ENCODE measurements at regions not wholly inside any gene's neighbourhood (a gene's known extent, or its start where the extent isn't known, plus 50 kb on each side); places are given as distances from the start of the nearest gene placed in this dataset.

DNA sequence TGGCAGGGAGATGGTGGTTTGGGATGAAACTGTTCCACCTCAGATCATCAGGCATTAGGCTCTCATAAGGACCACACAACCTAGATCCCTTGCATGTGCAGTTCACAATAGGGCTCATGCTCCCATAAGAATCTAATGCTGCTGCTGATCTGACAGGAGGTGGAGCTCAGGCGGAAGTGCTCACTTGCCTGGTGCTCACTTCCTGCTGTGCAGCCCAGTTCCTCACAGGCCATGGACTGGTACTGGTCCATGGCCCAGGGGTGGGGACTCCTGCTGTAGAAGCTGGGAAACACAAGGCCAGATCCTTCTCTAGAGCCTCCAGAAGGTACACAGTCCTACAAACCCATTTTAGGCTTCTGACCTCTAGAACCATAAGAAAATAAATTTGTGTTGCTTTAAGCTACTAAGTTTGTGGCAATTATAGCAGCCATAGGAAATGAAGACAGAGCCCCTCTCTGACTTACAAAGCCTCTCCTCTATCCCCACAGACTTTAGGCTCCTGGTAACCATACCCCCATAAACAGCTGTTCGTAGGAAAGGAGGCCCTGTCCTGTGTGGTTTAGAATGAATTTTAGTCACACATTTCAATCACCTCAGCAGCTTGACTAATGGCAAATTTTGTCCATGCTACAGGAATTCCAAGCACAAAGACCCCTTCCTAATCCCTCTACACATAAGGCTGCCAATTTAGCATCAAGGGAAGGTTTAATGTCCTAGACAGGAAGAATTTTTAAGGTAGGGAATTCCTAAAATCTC, 206.1 kb upstream of the PHYHIPL start:
- DNase-seq, result no peak
- no peaks in the 10 kb centered on the region for H3K36me3 ChIP-seq (replicated peaks; ENCODE audit: control insufficient read depth, insufficient read depth, low read length)

DNA sequence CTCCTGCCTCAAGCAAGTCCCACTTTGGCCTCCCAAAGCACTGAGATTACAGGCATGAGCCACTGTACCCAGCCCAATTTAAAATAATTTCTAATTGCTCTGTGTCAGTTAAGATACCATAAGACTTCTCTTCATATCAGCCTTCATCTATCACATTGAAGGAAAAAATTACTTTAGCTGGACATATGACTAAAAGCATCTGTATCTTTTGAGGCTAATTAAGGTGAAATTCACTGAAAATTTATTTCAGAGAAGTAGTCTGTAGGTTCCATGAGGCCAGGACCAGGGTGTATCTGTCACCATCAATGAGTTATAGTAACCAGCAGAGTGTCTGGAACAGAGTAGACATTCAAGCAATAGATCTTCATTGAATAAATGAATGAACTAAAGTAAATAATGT, 205.2 kb upstream of the PHYHIPL start:
- DNase-seq, result no peak
- H3K27me3 ChIP-seq (ENCODE audit: control insufficient read depth, insufficient read depth, low read length), result peaks cover 6% of the 10 kb centered on the region; the same call in 1 of the 2 replicates
- no peaks in the 10 kb centered on the region for H3K36me3 ChIP-seq (replicated peaks; ENCODE audit: control insufficient read depth, insufficient read depth, low read length)
- H3K4me3 ChIP-seq (ENCODE audit: insufficient read depth, low read depth, low read length), result no peak overlapping the region

More for the DNA sequence above, 206.1 kb upstream of the PHYHIPL start:
- no peak overlapping the region for H3K4me3 ChIP-seq (ENCODE audit: insufficient read depth, low read depth, low read length)
- peaks cover 9% of the 10 kb centered on the region; the same call in 1 of the 2 replicates for H3K27me3 ChIP-seq (ENCODE audit: control insufficient read depth, insufficient read depth, low read length)

DNA sequence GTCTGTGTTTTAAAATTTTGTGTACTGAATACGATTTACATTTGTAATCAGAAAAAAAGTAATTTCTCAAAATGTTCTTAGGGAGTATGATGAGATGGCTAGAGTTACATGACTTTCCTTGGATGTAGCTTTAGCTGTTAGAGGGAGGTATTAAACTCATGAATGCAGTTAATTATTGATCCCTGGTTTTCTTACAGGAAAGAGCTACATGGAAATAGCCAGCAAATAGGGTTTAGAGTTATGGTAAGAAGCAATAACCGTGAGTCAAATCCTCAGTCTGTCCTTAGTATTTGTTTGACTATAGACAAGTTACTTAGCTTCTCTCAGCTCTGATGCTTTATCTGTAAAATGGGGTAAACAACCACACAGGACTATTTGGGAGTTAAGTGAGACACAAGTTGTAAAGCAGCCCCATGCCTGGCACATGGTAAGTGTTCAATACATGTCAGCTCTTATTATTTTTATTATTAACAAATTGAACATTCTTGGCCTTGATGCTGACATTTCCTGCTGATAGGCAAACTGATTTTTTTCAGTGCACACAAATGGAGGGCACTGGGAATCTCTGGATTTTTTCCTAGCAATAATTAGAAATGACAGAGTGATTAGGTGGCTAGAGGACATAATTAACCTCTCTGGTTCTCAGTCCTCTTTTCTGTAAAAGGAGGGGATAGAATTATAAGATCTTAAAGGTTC, 204.5 kb upstream of the PHYHIPL start:
- Histone ChIP-seq H3K27me3 (ENCODE audit: control insufficient read depth, insufficient read depth, low read length) (no peaks in the 10 kb centered on the region; the same call in 1 of the 2 replicates), H3K36me3 (replicated peaks; ENCODE audit: control insufficient read depth, insufficient read depth, low read length) (no peaks in the 10 kb centered on the region), H3K4me3 (ENCODE audit: insufficient read depth, low read depth, low read length) (no peak overlapping the region)
- DNase-seq, result no peak

DNA sequence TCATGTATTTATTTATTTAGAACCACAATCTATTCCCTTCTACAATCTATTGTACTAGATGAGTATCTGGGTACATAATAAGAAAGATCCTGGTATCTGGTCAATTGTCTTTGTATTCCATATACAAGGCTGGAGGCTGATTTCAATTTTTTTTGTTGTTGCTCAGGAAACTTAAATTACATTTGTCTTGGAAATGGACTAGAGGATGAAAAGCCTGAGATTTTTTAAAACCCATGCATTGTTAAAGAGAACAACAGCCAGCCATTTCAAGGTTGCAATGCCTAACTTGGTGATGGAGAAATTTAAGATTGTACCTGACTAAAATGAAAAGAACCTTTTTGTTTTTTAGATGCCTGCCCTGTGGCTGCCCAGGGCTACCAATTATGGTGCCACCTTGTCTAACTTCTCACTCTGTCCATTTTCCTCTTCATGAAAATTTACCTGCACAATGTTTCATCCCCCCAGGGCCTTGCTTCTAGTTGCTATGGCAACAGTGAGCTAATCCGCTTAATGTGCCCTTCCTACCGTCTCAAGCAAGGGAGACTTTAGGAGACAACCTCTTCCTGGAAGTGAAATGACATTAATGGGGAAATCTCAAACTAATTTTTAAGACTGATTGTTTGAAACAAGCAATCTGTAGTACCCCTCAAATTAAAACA, 203.7 kb upstream of the PHYHIPL start:
- Histone ChIP-seq H3K27me3 (ENCODE audit: control insufficient read depth, insufficient read depth, low read length) (no peaks in the 10 kb centered on the region; the same call in 1 of the 2 replicates), H3K36me3 (replicated peaks; ENCODE audit: control insufficient read depth, insufficient read depth, low read length) (no peaks in the 10 kb centered on the region), H3K4me3 (ENCODE audit: insufficient read depth, low read depth, low read length) (no peak overlapping the region)
- no peak for DNase-seq

DNA sequence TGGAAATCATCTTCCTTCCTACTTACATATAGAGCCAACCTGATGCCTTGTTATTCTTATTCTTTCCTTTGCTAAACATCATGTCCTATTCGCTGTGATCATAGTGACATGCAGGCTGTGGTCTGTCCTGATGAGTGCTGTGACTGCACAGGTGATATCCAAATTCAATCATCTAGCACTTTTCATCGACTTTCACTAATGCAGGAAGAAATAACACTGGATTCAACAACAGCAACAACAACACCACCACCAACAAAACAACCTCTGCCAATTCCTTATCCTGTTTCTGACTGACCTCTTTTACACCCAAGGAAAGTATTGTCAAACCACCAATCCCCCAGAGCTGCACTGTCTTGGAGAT, 203.2 kb upstream of the PHYHIPL start:
- DNase-seq, result no peak
- H3K36me3 ChIP-seq (replicated peaks; ENCODE audit: control insufficient read depth, insufficient read depth, low read length), result no peaks in the 10 kb centered on the region
- H3K4me3 ChIP-seq (ENCODE audit: insufficient read depth, low read depth, low read length), result no peak overlapping the region
- no peaks in the 10 kb centered on the region; the same call in 1 of the 2 replicates for H3K27me3 ChIP-seq (ENCODE audit: control insufficient read depth, insufficient read depth, low read length)

DNA sequence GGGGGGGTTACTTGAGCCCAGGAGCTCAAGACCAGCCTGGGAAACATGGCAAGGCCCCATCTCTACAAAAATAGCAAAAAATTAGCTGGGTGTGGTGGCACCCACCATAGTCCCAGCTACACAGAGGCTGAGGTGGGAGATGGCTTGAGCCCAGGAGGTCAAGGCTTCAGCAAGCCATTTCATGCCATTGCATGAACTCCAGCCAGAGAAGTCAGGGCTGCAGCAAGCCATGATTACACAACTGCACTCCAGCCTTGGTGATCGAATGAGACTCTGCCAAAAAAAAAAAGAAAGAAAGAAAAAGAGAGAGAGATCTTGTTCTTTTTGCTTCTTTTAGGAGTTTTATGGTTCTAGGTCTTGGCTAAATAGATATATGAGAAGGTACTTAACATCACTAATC, 200.2 kb upstream of the PHYHIPL start:
- no peaks in the 10 kb centered on the region for H3K36me3 ChIP-seq (replicated peaks; ENCODE audit: control insufficient read depth, insufficient read depth, low read length)

DNA sequence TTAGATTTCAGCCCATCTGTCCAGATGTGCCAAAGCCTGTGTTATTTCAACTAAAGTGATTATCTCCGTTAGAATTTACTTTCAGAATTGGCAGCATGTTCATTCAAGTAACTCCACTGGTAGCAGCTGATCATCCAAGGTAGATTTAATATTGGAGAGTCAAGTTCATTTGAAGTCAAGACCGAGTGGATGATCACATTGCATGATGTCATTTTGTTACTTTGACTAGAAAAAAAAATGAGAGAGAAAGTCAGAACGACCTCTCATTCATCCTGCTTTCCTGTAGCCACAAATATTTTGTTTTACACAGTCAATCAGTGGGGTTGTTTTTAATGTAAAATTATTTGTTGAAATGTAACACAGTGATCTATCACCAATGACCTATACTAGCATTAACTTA, 196.7 kb upstream of the PHYHIPL start:
- no peak for DNase-seq
- H3K27me3 ChIP-seq (ENCODE audit: control insufficient read depth, insufficient read depth, low read length), result no peaks in the 10 kb centered on the region
- no peak overlapping the region for H3K4me3 ChIP-seq (ENCODE audit: insufficient read depth, low read depth, low read length)
- no peaks in the 10 kb centered on the region for H3K36me3 ChIP-seq (replicated peaks; ENCODE audit: control insufficient read depth, insufficient read depth, low read length)

More for the DNA sequence above, 200.2 kb upstream of the PHYHIPL start:
- DNase-seq, result no peak
- Histone ChIP-seq H3K27me3 (ENCODE audit: control insufficient read depth, insufficient read depth, low read length) (no peaks in the 10 kb centered on the region; the same call in 1 of the 2 replicates), H3K4me3 (ENCODE audit: insufficient read depth, low read depth, low read length) (no peak overlapping the region)

DNA sequence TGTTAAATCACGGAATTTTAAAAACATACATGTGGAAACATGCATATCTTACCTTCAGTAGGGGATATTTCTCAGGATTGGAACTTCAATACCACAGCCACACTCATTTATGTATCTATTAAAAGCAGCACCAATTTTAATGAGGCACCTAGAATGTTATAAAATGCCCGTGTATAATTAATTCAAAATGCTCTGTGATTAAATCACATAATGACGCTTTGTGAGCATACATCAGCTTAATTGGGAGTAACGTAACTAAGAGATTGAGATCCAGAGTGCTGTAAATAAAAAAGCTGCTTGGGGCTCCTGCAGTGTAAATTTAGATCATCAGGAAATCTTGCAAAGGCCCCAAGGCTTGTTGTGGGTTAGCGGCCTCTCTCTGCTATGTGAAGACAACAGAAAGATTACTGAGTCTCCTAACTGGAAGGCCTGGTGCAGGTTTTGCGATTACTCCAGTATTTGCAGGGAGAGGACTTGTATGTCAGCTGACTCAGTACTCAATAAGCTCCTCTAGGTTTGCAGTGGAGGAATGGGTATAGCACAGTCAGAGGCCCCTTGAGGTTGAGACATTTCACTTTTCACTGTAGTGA, 195.5 kb upstream of the PHYHIPL start:
- no peak overlapping the region for H3K4me3 ChIP-seq (ENCODE audit: insufficient read depth, low read depth, low read length)
- H3K36me3 ChIP-seq (replicated peaks; ENCODE audit: control insufficient read depth, insufficient read depth, low read length), result no peaks in the 10 kb centered on the region
- no peaks in the 10 kb centered on the region for H3K27me3 ChIP-seq (ENCODE audit: control insufficient read depth, insufficient read depth, low read length)
- no peak for DNase-seq

DNA sequence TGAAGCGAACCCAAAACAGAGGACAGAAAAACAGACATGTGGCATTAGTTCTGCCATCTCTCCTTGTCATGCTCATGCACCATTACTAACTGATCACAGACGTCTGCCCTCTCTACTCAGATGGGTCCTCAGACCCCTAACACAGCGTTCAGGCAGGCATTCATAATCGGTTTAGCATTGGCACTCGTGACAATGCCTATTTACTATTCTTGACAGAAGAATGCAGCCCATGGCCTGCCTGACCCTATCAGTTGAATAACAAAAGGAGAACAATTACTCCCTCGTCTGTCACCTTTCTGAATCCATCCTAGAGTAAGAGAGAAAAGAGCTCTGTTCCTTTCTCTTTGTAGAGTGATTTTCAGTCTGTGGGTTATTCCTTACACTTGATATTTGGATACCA, 194.6 kb upstream of the PHYHIPL start:
- Histone ChIP-seq H3K27me3 (ENCODE audit: control insufficient read depth, insufficient read depth, low read length) (no peaks in the 10 kb centered on the region), H3K36me3 (replicated peaks; ENCODE audit: control insufficient read depth, insufficient read depth, low read length) (no peaks in the 10 kb centered on the region), H3K4me3 (ENCODE audit: insufficient read depth, low read depth, low read length) (no peak overlapping the region)
- peak; percentile 34 for DNase-seq

DNA sequence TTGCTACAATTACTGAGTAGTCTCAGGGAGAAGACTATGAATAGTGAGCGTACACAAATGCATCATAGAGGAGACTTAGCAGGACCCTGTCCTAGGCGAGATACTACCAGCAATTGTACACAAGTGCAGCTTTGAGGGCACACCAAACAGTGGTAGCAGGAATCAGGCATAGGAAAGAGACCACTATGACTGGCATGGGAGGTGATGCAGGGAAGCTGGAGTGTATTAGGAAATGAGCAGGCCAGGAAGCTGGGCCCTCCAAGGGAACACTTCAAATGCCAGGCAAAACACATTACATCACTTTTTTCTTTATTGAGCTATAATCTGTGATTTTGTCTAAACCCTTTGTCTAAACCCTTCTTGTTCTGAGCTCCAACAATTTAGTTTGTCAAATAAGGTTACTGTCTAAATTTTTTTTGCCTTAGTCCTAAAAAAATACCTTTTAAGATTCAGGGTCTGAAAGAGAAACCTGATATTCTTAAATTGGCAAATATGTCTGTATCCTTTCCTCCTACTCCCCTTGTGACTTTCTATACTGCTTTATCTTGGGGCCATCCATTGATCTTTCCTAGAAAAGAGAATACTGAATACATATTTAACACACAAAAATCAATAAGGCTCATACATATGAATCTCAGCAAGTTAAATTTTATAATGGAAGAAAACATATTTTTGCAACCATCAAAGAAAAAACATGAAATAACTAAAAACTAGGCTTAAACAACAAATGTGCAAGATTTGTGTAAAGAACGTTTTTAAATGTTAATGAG, 193.8 kb upstream of the PHYHIPL start:
- Histone ChIP-seq H3K27me3 (ENCODE audit: control insufficient read depth, insufficient read depth, low read length) (no peaks in the 10 kb centered on the region), H3K36me3 (replicated peaks; ENCODE audit: control insufficient read depth, insufficient read depth, low read length) (no peaks in the 10 kb centered on the region)
- no peak for DNase-seq

DNA sequence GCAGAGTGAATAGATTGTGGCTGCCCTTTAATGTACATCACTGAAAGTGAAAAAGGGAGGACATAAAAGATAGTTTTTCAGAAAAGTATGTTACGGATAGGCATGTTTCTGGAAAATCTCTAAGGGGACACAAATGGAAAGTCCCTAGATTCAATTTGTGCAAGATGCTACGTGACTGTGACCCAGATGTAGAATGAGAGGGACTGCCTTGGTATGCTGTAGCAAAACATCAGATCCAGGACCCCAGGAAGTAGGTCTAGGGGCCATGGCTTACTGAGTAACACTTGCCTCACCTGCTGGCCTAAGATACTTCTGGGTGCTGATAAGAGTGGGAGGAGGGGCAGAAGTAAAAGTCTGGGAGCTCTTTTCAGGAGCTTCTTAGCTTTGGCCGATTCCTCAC, 191.2 kb upstream of the PHYHIPL start:
- no peaks in the 10 kb centered on the region for H3K36me3 ChIP-seq (replicated peaks; ENCODE audit: control insufficient read depth, insufficient read depth, low read length)
- H3K27me3 ChIP-seq (ENCODE audit: control insufficient read depth, insufficient read depth, low read length), result no peaks in the 10 kb centered on the region
- H3K4me3 ChIP-seq (ENCODE audit: insufficient read depth, low read depth, low read length), result no peak overlapping the region
- DNase-seq, result no peak

More for the DNA sequence above, 193.8 kb upstream of the PHYHIPL start:
- H3K4me3 ChIP-seq (ENCODE audit: insufficient read depth, low read depth, low read length), result no peak overlapping the region

DNA sequence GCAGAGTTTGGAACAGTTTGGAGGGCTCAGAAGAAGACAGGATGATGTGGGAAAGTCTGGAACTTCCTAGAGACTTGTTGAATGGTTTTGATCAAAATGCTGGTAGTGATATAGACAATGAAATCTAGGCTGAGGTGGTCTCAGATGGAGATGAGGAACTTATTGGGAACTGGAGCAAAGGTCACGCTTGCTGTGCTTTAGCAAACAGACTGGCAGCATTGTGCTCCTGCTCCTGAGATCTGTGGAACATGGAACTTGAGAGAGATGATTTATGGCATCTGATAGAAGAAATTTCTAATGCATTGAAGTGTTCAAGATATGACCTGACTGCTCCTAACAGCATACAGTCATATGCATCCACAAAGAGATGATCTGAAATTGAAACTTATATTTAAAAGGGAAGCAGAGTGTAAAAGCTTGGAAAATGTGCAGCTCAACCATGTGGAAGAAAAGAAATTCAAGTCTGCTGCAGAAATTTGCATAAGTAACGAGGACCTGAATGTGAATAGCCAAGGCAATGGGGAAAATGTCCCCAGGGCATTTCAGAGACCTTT, 186.9 kb upstream of the PHYHIPL start:
- Histone ChIP-seq H3K36me3 (replicated peaks; ENCODE audit: control insufficient read depth, insufficient read depth, low read length) (no peaks in the 10 kb centered on the region), H3K27me3 (ENCODE audit: control insufficient read depth, insufficient read depth, low read length) (no peaks in the 10 kb centered on the region), H3K4me3 (ENCODE audit: insufficient read depth, low read depth, low read length) (no peak overlapping the region)
- no peak for DNase-seq

DNA sequence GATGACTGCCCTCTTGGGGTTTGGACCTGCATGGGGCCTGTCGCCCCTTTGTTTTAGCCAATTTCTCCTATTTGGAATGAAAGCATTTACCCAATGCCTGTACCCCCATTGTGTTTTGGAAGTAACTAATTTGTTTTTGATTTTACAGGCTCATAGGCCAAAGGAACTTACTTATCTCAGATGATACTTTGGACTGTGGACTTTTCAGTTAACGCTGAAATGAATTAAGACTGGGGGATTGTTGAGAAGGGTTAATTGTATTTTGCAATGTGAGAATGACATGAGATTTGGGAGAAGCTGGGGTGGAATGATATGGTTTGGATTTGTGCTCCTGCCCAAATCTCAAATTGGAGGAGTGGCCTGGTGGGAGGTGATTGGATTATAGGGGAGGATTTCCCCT, 185.8 kb upstream of the PHYHIPL start:
- DNase-seq, result no peak
- H3K27me3 ChIP-seq (ENCODE audit: control insufficient read depth, insufficient read depth, low read length), result no peaks in the 10 kb centered on the region
- H3K36me3 ChIP-seq (replicated peaks; ENCODE audit: control insufficient read depth, insufficient read depth, low read length), result no peaks in the 10 kb centered on the region
- no peak overlapping the region for H3K4me3 ChIP-seq (ENCODE audit: insufficient read depth, low read depth, low read length)

DNA sequence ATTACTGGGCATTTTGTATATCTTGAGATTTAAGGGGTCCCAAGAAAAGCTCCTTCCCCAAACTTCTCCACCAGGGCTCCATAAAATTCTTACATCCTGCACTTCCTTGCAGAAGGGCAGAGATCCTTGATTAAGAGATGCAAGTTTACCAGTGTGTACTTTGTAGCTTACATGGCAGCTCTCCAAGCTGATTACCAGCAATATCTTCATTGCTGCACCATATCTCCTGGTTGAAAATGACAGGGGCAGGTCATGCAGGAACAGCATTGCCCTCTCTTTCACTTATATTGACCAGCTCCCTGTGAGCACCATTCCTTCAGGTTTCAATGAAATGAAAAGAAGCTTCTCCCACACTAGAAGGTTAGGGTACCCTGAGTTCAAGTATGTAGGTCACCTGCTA, 184.6 kb upstream of the PHYHIPL start:
- H3K4me3 ChIP-seq (ENCODE audit: insufficient read depth, low read depth, low read length), result no peak overlapping the region
- no peak for DNase-seq

More for the DNA sequence above, 184.6 kb upstream of the PHYHIPL start:
- no peaks in the 10 kb centered on the region for H3K27me3 ChIP-seq (ENCODE audit: control insufficient read depth, insufficient read depth, low read length)
- H3K36me3 ChIP-seq (replicated peaks; ENCODE audit: control insufficient read depth, insufficient read depth, low read length), result no peaks in the 10 kb centered on the region
